ENCODE measurements at regions not wholly inside any gene's neighbourhood (a gene's known extent, or its start where the extent isn't known, plus 50 kb on each side); places are given as distances from the start of the nearest gene placed in this dataset.

DNA sequence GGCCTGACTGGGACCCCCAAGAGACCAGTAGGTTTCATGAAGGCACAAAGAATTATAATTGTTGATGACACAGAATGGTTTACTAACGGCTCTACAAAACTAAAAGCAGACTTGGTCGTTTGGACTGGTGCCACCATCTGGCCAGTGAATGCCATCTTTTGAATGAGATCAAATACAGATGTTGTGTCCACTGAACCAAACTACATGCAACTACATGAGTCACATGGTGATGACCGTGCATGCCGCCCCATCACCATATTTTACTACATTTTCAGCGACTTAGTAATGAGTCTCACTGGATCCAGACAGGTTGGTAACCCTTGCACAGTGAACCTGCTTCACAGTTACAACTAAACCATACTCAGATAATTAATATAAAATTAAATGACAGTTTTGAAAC is 803.3 kb downstream of the DIPK2A start:
- Histone ChIP-seq H3K4me1 (replicated peaks; ENCODE audit: insufficient read depth) (no peaks in the 10 kb centered on the region), H2AFZ (no peak overlapping the region), H3K79me2 (ENCODE audit: low read depth) (no peaks in the 10 kb centered on the region), H3K9me2 (ENCODE audit: insufficient read depth) (0 out of 2 replicates have a peak, but pooled peaks cover 5% of the 10 kb centered on the region), H3K36me3 (ENCODE audit: low read depth) (no peaks in the 10 kb centered on the region), H4K20me1 (ENCODE audit: insufficient read depth) (no peaks in the 10 kb centered on the region), H3K27ac (no peak overlapping the region), H3K27me3 (ENCODE audit: insufficient read depth, low read depth) (no peaks in the 10 kb centered on the region), H3K4me3 (no peak overlapping the region), H3K4me2 (no peak overlapping the region), H3K9me3 (ENCODE audit: insufficient read depth, low read depth) (no peaks in the 10 kb centered on the region), H3F3A (ENCODE audit: insufficient read depth, low read depth) (no peaks in the 10 kb centered on the region)
- ChIA-PET POLR2A (ENCODE audit: unreplicated experiment) (no interaction called here), CTCF (no interaction called here)
- TF ChIP-seq CTCF (conservative IDR thresholded peaks at IDR 0.05), result no peak
- TF ChIP-seq EZH2 (IDR thresholded peaks at IDR 0.05; ENCODE audit: low read depth), result no peak
- no TSS peak for BruUV-seq (replicated peaks)
- DNase-seq, result no peak
- intact Hi-C loops (cut with micrococcal nuclease; ENCODE audit: unreplicated experiment), result loop anchor here (5.0 kb wide), 2 partner anchors 888 to 998 kb away; no protein-coding TSS in a partner anchor

DNA sequence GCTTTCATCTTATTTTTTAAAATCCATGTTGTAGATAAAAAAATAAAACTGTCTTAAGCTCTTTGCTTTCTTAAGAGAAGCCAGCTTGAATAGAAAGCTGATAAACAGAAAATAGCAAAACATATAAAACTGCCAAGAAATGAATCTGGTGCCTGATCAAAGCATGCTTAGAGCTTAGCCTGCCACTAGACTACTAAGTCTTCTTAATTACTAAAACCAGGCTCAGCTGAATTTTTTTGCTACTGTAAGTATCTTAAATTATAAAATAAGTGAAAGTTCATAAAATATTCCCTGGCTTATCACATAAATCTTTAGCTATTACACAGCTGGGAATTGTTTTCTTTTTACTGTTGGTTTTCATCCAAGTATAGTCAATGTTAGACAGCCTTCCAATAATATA is 803.9 kb downstream of the DIPK2A start:
- CTCF ChIA-PET, result no interaction called here
- Histone ChIP-seq H4K20me1 (ENCODE audit: insufficient read depth) (no peaks in the 10 kb centered on the region), H3K4me1 (replicated peaks; ENCODE audit: insufficient read depth) (no peaks in the 10 kb centered on the region), H3K27me3 (ENCODE audit: insufficient read depth, low read depth) (no peaks in the 10 kb centered on the region), H3K79me2 (ENCODE audit: low read depth) (no peaks in the 10 kb centered on the region), H3K9me3 (ENCODE audit: insufficient read depth, low read depth) (no peaks in the 10 kb centered on the region), H3K4me3 (no peak overlapping the region), H3K4me2 (no peak overlapping the region), H3F3A (ENCODE audit: insufficient read depth, low read depth) (no peaks in the 10 kb centered on the region), H3K27ac (no peak overlapping the region), H3K36me3 (ENCODE audit: low read depth) (no peaks in the 10 kb centered on the region), H2AFZ (no peak overlapping the region), H3K9me2 (ENCODE audit: insufficient read depth) (0 out of 2 replicates have a peak, but pooled peaks cover 5% of the 10 kb centered on the region)
- TF ChIP-seq EZH2 (IDR thresholded peaks at IDR 0.05; ENCODE audit: low read depth) (no peak), CTCF (conservative IDR thresholded peaks at IDR 0.05) (no peak)
- no TSS peak for BruUV-seq (replicated peaks)
- DNase-seq, result no peak
- POLR2A ChIA-PET (ENCODE audit: unreplicated experiment), result no interaction called here
- intact Hi-C loops (cut with micrococcal nuclease; ENCODE audit: unreplicated experiment), result no loop called here

DNA sequence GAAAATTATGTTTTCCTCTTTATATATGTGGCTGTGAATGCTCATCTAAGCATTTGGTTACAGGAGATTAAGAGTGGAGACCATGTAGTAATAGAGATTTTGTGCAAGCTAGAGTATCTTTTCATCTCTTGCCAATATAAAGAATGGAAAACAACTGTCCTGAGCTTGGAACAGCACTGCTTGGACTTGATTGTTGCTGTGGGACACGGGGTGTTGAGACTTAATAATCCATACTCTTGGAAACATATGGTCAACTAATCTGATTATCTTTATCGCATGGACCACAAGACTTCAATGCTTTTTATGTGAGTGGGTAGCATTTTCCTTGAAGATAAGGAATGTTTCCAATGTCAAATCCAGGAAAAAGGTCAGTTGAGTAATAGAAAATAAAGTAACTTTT is 806.3 kb downstream of the DIPK2A start:
- Histone ChIP-seq H3K79me2 (ENCODE audit: low read depth) (no peaks in the 10 kb centered on the region), H3K4me3 (no peak overlapping the region), H3K9me3 (ENCODE audit: insufficient read depth, low read depth) (no peaks in the 10 kb centered on the region), H3K9me2 (ENCODE audit: insufficient read depth) (0 out of 2 replicates have a peak, but pooled peaks cover 5% of the 10 kb centered on the region), H3K27me3 (ENCODE audit: insufficient read depth, low read depth) (no peaks in the 10 kb centered on the region), H3K4me2 (no peak overlapping the region), H4K20me1 (ENCODE audit: insufficient read depth) (no peaks in the 10 kb centered on the region), H3F3A (ENCODE audit: insufficient read depth, low read depth) (no peaks in the 10 kb centered on the region), H3K36me3 (ENCODE audit: low read depth) (no peaks in the 10 kb centered on the region), H3K4me1 (replicated peaks; ENCODE audit: insufficient read depth) (no peaks in the 10 kb centered on the region), H2AFZ (no peak overlapping the region), H3K27ac (no peak overlapping the region)
- DNase-seq, result no peak
- intact Hi-C loops (cut with micrococcal nuclease; ENCODE audit: unreplicated experiment), result no loop called here
- no peak for TF ChIP-seq CTCF (conservative IDR thresholded peaks at IDR 0.05)
- TF ChIP-seq EZH2 (IDR thresholded peaks at IDR 0.05; ENCODE audit: low read depth), result no peak
- POLR2A ChIA-PET (ENCODE audit: unreplicated experiment), result no interaction called here
- CTCF ChIA-PET, result no interaction called here
- BruUV-seq (replicated peaks), result no TSS peak

Data from PC-9 (cell line).